Liver (tissue), 7 donors: ENCODE measurements at regions not wholly inside any gene's neighbourhood (a gene's known extent, or its start where the extent isn't known, plus 50 kb on each side); places are given as distances from the start of the nearest gene placed in this dataset.

Source experiments
- DNase-seq: peaks from one replicate; pipeline ENCODE4 v3.0.0-alpha.2; 2017; ENCODE audit warnings: low spot score
- H3K27ac ChIP-seq, 2 donors: one replicate each; pipeline ENCODE4 v1.7.0; 2013; ENCODE audit warnings: inconsistent platforms in 2 of 2, low read length in 2 of 2, control low read depth in 1 of 2, low read depth in 1 of 2, mild to moderate bottlenecking in 1 of 2
- H3K27me3 ChIP-seq, 4 donors: one replicate each; pipeline versions ENCODE4 v1.6.1 to v1.7.0; 2013; ENCODE audit warnings: low read length in 3 of 4, inconsistent platforms in 1 of 4, mild to moderate bottlenecking in 1 of 4, moderate library complexity in 1 of 4; ENCODE audit not compliant: control insufficient read depth in 4 of 4, insufficient read depth in 4 of 4
- H3K36me3 ChIP-seq, 4 donors: one replicate each; pipeline versions ENCODE4 v1.6.1 to v1.7.0; 2013; ENCODE audit warnings: low read length in 3 of 4, mild to moderate bottlenecking in 3 of 4, low read depth in 1 of 4, moderate library complexity in 1 of 4; ENCODE audit not compliant: control insufficient read depth in 4 of 4, insufficient read depth in 3 of 4
- H3K4me1 ChIP-seq, 4 donors: one replicate each; pipeline versions ENCODE4 v1.6.1 to v1.7.0; 2013; ENCODE audit warnings: low read length in 3 of 4, mild to moderate bottlenecking in 3 of 4, moderate library complexity in 1 of 4; ENCODE audit not compliant: control insufficient read depth in 4 of 4, insufficient read depth in 4 of 4
- H3K4me3 ChIP-seq, 3 donors: one replicate each; pipeline versions ENCODE4 v1.6.1 to v1.7.0; 2013; ENCODE audit warnings: low read length in 3 of 3, control low read depth in 1 of 3, low read depth in 1 of 3, mild to moderate bottlenecking in 1 of 3
- H3K9ac ChIP-seq, 2 donors: one replicate each; pipeline ENCODE4 v1.7.0; 2013; ENCODE audit warnings: low read length in 2 of 2, mild to moderate bottlenecking in 2 of 2, moderate library complexity in 2 of 2, control low read depth in 1 of 2, low read depth in 1 of 2
- H3K9me3 ChIP-seq, 4 donors: one replicate each; pipeline versions ENCODE4 v1.6.1 to v1.7.0; 2013; ENCODE audit warnings: low read length in 3 of 4; ENCODE audit not compliant: control insufficient read depth in 4 of 4
- ATF3 ChIP-seq: IDR thresholded peaks from 2 replicates; pipeline ENCODE4 v1.6.1; 2016; ENCODE audit warnings: antibody characterized with exemption
- EGR1 ChIP-seq, 2 donors: IDR thresholded peaks; 2 replicates each; pipeline ENCODE4 v1.6.1; 2016 to 2018; ENCODE audit warnings: antibody characterized with exemption in 2 of 2, low read depth in 2 of 2
- FOXA1 ChIP-seq: IDR thresholded peaks from 2 replicates; pipeline ENCODE4 v1.6.1; 2016; ENCODE audit warnings: antibody characterized with exemption
- FOXA2 ChIP-seq: IDR thresholded peaks from 2 replicates; pipeline ENCODE4 v1.6.1; 2016; ENCODE audit warnings: antibody characterized with exemption
- GABPA ChIP-seq, 2 donors: IDR thresholded peaks in 1 of 2; conservative IDR thresholded peaks in 1 of 2; 2 replicates each; pipeline ENCODE4 v1.6.1; 2016; ENCODE audit warnings: antibody characterized with exemption in 2 of 2, mild to moderate bottlenecking in 1 of 2, moderate library complexity in 1 of 2
- HNF4A ChIP-seq, 2 donors: conservative IDR thresholded peaks; 2 replicates each; pipeline ENCODE4 v1.6.1; 2016; ENCODE audit warnings: antibody characterized with exemption in 2 of 2, mild to moderate bottlenecking in 2 of 2
- HNF4G ChIP-seq: IDR thresholded peaks from 2 replicates; pipeline ENCODE4 v1.6.1; 2016; ENCODE audit warnings: antibody characterized with exemption
- MAX ChIP-seq: IDR thresholded peaks from 2 replicates; pipeline ENCODE4 v1.6.1; 2016; ENCODE audit warnings: antibody characterized with exemption
- NR2F2 ChIP-seq: IDR thresholded peaks from 2 replicates; pipeline ENCODE4 v1.6.1; 2016; ENCODE audit warnings: antibody characterized with exemption
- RAD21 ChIP-seq, 2 donors: IDR thresholded peaks; 2 replicates each; pipeline ENCODE4 v1.6.1; 2016; ENCODE audit warnings: antibody characterized with exemption in 2 of 2, mild to moderate bottlenecking in 2 of 2
- REST ChIP-seq: IDR thresholded peaks from 2 replicates; pipeline ENCODE4 v1.6.1; 2016; ENCODE audit warnings: antibody characterized with exemption, mild to moderate bottlenecking
- RXRA ChIP-seq, 2 donors: IDR thresholded peaks; 2 replicates each; pipeline ENCODE4 v1.6.1; 2017 to 2018; ENCODE audit warnings: antibody characterized with exemption in 2 of 2, mild to moderate bottlenecking in 1 of 2
- TAF1 ChIP-seq: conservative IDR thresholded peaks from 2 replicates; pipeline ENCODE4 v1.6.1; 2016; ENCODE audit warnings: antibody characterized with exemption, mild to moderate bottlenecking
- WGBS: extraction: QIAGEN DNeasy Blood & Tissue Kit; methylation state at CpG from one replicate; pipeline ENCODE4 v1.1.7; 2013; 5-methylcytosine and 5-hydroxymethylcytosine counted together
- donor health status: healthy.
- donor health status: healthy.
- donor health status: healthy.
- donor health status: healthy.

GRCh38 chr4:3656416-3657356 is 109.5 kb upstream of the ADRA2C start:
- H3K4me3 ChIP-seq: no peak overlapping the region
- TF ChIP-seq RXRA (IDR thresholded peaks at IDR 0.05) (no peak), RAD21 (IDR thresholded peaks at IDR 0.05) (no peak), ATF3 (no peak), MAX (no peak), FOXA2 (no peak)
- peaks cover 0 to 8% (median 0%) of the 10 kb centered on the region in 4 donors for H3K27me3 ChIP-seq
- no peak overlapping the region for H3K9ac ChIP-seq
- WGBS: 80% methylated on average over 24 of the region's 24 CpGs
- H3K36me3 ChIP-seq: no peaks in the 10 kb centered on the region
- no peaks in the 10 kb centered on the region for H3K4me1 ChIP-seq
- no peak overlapping the region for H3K27ac ChIP-seq
- H3K9me3 ChIP-seq: no peaks in the 10 kb centered on the region
- no peak for DNase-seq

- 57% methylated on average over 8 of the region's 8 CpGs for WGBS
- peaks cover 0 to 8% (median 0%) of the 10 kb centered on the region in 4 donors for H3K27me3 ChIP-seq
Observed at GRCh38 chr4:3655963-3656362, 110.2 kb upstream of the ADRA2C start.

GRCh38 chr4:3655485-3655884 is 110.7 kb upstream of the ADRA2C start:
- no peak for DNase-seq
- WGBS: 62% methylated on average over 9 of the region's 9 CpGs
- Histone ChIP-seq H3K9ac (no peak overlapping the region), H3K4me1 (no peaks in the 10 kb centered on the region), H3K36me3 (no peaks in the 10 kb centered on the region), H3K4me3 (no peak overlapping the region), H3K9me3 (no peaks in the 10 kb centered on the region), H3K27ac (no peak overlapping the region), H3K27me3 (peaks cover 0 to 10% (median 0%) of the 10 kb centered on the region in 4 donors)
- TF ChIP-seq RXRA (IDR thresholded peaks at IDR 0.05): no peak
- no peak for TF ChIP-seq ATF3
- TF ChIP-seq EGR1 (IDR thresholded peaks at IDR 0.05; ENCODE audit: low read depth in 2 of 2): no peak
- no peak for TF ChIP-seq HNF4A (conservative IDR thresholded peaks at IDR 0.05)
- TF ChIP-seq NR2F2: no peak
- TF ChIP-seq RAD21 (IDR thresholded peaks at IDR 0.05): no peak
- no peak for TF ChIP-seq FOXA2
- no peak for TF ChIP-seq GABPA (IDR thresholded peaks at IDR 0.05 in 1 of 2, conservative IDR thresholded peaks at IDR 0.05 in 1 of 2)
- no peak for TF ChIP-seq MAX
- TF ChIP-seq FOXA1: no peak
- TF ChIP-seq HNF4G: no peak
- no peak for TF ChIP-seq REST

More at GRCh38 chr4:3655963-3656362, 110.2 kb upstream of the ADRA2C start:
- TF ChIP-seq REST (no peak), FOXA2 (no peak), HNF4G (no peak), TAF1 (no peak), RAD21 (IDR thresholded peaks at IDR 0.05) (no peak)
- H3K4me3 ChIP-seq: no peak overlapping the region
- H3K27ac ChIP-seq: no peak overlapping the region
- no peak overlapping the region for H3K9ac ChIP-seq
- no peak for DNase-seq
- H3K4me1 ChIP-seq: no peaks in the 10 kb centered on the region
- no peaks in the 10 kb centered on the region for H3K36me3 ChIP-seq
- H3K9me3 ChIP-seq: no peaks in the 10 kb centered on the region
